Astrocyte (in vitro differentiated cells and primary cell): ENCODE measurements at regions not wholly inside any gene's neighbourhood (a gene's known extent, or its start where the extent isn't known, plus 50 kb on each side); places are given as distances from the start of the nearest gene placed in this dataset.

Experiments
- DNase-seq: peaks from one replicate; pipeline ENCODE4 v3.0.0-alpha.2; 2010; ENCODE audit warnings: low read depth
- FAIRE-seq: peaks from 2 replicates; lab custom pipeline; 2011; peaks lifted over from hg19 to GRCh38; lab: Jason Lieb, UNC
- H2AFZ ChIP-seq: 2 replicates; pipeline ENCODE4 v1.6.0; 2012; ENCODE audit warnings: low read depth, low read length, inconsistent platforms
- H3K27ac ChIP-seq: 2 replicates; pipeline ENCODE4 v1.5.1; 2011; ENCODE audit warnings: low read depth, low read length, inconsistent platforms
- H3K27me3 ChIP-seq: 2 replicates; pipeline ENCODE4 v1.6.0; 2011; ENCODE audit warnings: low read length, inconsistent platforms; ENCODE audit not compliant: insufficient read depth
- H3K36me3 ChIP-seq: 2 replicates; pipeline ENCODE4 v1.5.1; 2011; ENCODE audit warnings: low read length, inconsistent platforms; ENCODE audit not compliant: insufficient read depth
- H3K4me1 ChIP-seq: 2 replicates; pipeline ENCODE4 v1.5.1; 2011; ENCODE audit warnings: low read length, inconsistent platforms; ENCODE audit not compliant: insufficient read depth
- H3K4me2 ChIP-seq: 2 replicates; pipeline ENCODE4 v1.6.0; 2012; ENCODE audit warnings: low read length, inconsistent platforms
- H3K4me3 ChIP-seq: 2 replicates; pipeline ENCODE4 v1.5.1; 2011; ENCODE audit warnings: low read depth, mild to moderate bottlenecking, low read length, inconsistent platforms; ENCODE audit not compliant: insufficient read depth
- H3K79me2 ChIP-seq: 2 replicates; pipeline ENCODE4 v1.6.0; 2012; ENCODE audit warnings: mild to moderate bottlenecking, low read length, inconsistent platforms; ENCODE audit not compliant: insufficient read depth
- H3K9ac ChIP-seq: 2 replicates; pipeline ENCODE4 v1.6.0; 2012; ENCODE audit warnings: mild to moderate bottlenecking, low read length, inconsistent platforms
- H3K9me3 ChIP-seq: 2 replicates; pipeline ENCODE4 v1.5.1; 2012; ENCODE audit warnings: low read depth, mild to moderate bottlenecking, low read length, inconsistent platforms; ENCODE audit not compliant: insufficient read depth
- H4K20me1 ChIP-seq: 2 replicates; pipeline ENCODE4 v1.6.0; 2012; ENCODE audit warnings: low read length, inconsistent platforms; ENCODE audit not compliant: insufficient read depth
- H3K27ac Mint-ChIP-seq: one replicate; pipeline ENCODE4 v1.8.0; 2021; ENCODE audit warnings: mild to moderate bottlenecking, mixed read lengths; ENCODE audit not compliant: unreplicated experiment
- H3K27me3 Mint-ChIP-seq: one replicate; pipeline ENCODE4 v1.8.0; 2021; ENCODE audit warnings: low read depth, mixed read lengths; ENCODE audit not compliant: unreplicated experiment
- H3K36me3 Mint-ChIP-seq: one replicate; pipeline ENCODE4 v1.8.0; 2021; ENCODE audit warnings: low read depth, mixed read lengths; ENCODE audit not compliant: unreplicated experiment
- H3K4me1 Mint-ChIP-seq: one replicate; pipeline ENCODE4 v1.8.0; 2021; ENCODE audit warnings: low read depth, mixed read lengths; ENCODE audit not compliant: unreplicated experiment
- H3K4me3 Mint-ChIP-seq: one replicate; pipeline ENCODE4 v1.8.0; 2021; ENCODE audit warnings: mild to moderate bottlenecking, moderate library complexity, mixed read lengths; ENCODE audit not compliant: unreplicated experiment
- H3K9me3 Mint-ChIP-seq: one replicate; pipeline ENCODE4 v1.8.0; 2021; ENCODE audit warnings: mild to moderate bottlenecking, mixed read lengths; ENCODE audit not compliant: unreplicated experiment
- EZH2 ChIP-seq: IDR thresholded peaks from 2 replicates; pipeline ENCODE4 v1.6.1; 2012; ENCODE audit warnings: mild to moderate bottlenecking, low read length, inconsistent platforms; ENCODE audit not compliant: insufficient read depth
- TF ChIP-seq, protein P1 (sequence below): IDR thresholded peaks from 2 replicates; pipeline ENCODE4 v1.5.1; 2011; ENCODE audit warnings: low read depth, mild to moderate bottlenecking, inconsistent platforms, low read length, moderate library complexity; ENCODE audit not compliant: insufficient read depth

DNA sequence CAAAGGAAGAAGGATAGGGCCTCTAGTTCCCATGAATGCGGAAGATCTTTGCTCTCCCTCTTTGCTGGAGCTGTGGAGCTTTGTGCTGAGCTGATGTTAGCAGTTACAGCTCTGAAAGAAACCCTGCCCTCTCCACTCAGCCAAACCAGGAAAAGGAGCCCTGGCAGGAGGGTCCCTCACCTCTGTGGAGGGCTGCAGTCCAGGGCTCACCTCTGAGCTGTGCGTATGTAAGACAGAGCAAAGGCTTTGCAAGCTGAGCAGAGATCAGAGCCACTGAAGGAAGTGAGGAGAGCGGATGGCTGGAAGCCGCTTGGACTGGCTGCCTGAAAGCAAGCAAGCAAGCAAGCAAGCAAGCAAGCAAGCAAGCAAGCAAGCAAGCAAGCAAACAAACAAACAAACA is 84.7 kb downstream of the RAMP3 start:
- no peak for DNase-seq
- no peak overlapping the region for H2AFZ ChIP-seq
- no peak overlapping the region for H3K9ac ChIP-seq

DNA sequence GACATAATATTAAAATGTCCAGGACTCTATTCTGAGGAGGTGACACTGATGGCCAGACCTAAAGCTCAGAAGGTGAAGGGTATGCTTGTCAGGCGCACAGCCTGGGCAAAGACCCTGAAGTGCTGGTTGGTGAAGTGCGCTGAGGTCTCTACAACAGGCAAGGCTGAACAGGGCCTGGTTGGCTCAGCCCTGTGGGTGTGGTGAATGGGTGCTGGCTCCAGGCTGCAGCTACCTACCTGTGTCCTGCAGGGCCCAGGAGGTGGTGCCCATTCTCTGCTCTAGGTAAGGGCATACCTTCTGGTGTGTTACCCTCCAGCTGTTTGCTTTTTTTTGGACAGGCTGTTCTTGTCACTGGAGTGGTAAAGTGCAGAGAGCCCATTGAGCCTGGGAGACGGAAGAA is 85.1 kb downstream of the RAMP3 start:
- Histone ChIP-seq H3K4me1 (peaks cover 11% of the 10 kb centered on the region), H3K9ac (no peak overlapping the region), H3K27ac (no peak overlapping the region), H3K4me2 (no peak overlapping the region), H3K27me3 (peaks cover 5% of the 10 kb centered on the region), H4K20me1 (no peaks in the 10 kb centered on the region), H3K9me3 (no peaks in the 10 kb centered on the region), H2AFZ (no peak overlapping the region), H3K36me3 (no peaks in the 10 kb centered on the region), H3K79me2 (no peaks in the 10 kb centered on the region), H3K4me3 (no peak overlapping the region)
- H3K4me1 Mint-ChIP-seq, result peaks cover 11% of the 10 kb centered on the region
- H3K36me3 Mint-ChIP-seq, result no peaks in the 10 kb centered on the region
- no peak for TF ChIP-seq EZH2
- TF ChIP-seq, protein P1, sequence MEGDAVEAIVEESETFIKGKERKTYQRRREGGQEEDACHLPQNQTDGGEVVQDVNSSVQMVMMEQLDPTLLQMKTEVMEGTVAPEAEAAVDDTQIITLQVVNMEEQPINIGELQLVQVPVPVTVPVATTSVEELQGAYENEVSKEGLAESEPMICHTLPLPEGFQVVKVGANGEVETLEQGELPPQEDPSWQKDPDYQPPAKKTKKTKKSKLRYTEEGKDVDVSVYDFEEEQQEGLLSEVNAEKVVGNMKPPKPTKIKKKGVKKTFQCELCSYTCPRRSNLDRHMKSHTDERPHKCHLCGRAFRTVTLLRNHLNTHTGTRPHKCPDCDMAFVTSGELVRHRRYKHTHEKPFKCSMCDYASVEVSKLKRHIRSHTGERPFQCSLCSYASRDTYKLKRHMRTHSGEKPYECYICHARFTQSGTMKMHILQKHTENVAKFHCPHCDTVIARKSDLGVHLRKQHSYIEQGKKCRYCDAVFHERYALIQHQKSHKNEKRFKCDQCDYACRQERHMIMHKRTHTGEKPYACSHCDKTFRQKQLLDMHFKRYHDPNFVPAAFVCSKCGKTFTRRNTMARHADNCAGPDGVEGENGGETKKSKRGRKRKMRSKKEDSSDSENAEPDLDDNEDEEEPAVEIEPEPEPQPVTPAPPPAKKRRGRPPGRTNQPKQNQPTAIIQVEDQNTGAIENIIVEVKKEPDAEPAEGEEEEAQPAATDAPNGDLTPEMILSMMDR, result no peak
- peaks cover 5% of the 10 kb centered on the region for H3K9me3 Mint-ChIP-seq
- DNase-seq (no peak), FAIRE-seq (no peak)
- H3K4me3 Mint-ChIP-seq, result no peak overlapping the region
- H3K27ac Mint-ChIP-seq, result no peak overlapping the region
- H3K27me3 Mint-ChIP-seq, result peaks cover 15% of the 10 kb centered on the region

More for the DNA sequence above, 84.7 kb downstream of the RAMP3 start:
- no peak for FAIRE-seq
- Histone ChIP-seq H4K20me1 (no peaks in the 10 kb centered on the region), H3K27me3 (peaks cover 4% of the 10 kb centered on the region), H3K9me3 (no peaks in the 10 kb centered on the region), H3K79me2 (no peaks in the 10 kb centered on the region), H3K36me3 (no peaks in the 10 kb centered on the region), H3K4me1 (peaks cover 11% of the 10 kb centered on the region), H3K4me3 (no peak overlapping the region), H3K27ac (no peak overlapping the region), H3K4me2 (no peak overlapping the region)
- peaks cover 15% of the 10 kb centered on the region for H3K27me3 Mint-ChIP-seq
- no peak overlapping the region for H3K4me3 Mint-ChIP-seq
- H3K36me3 Mint-ChIP-seq, result no peaks in the 10 kb centered on the region
- TF ChIP-seq, protein P1, result no peak
- no peak overlapping the region for H3K27ac Mint-ChIP-seq
- H3K4me1 Mint-ChIP-seq, result peaks cover 11% of the 10 kb centered on the region
- H3K9me3 Mint-ChIP-seq, result peaks cover 8% of the 10 kb centered on the region

DNA sequence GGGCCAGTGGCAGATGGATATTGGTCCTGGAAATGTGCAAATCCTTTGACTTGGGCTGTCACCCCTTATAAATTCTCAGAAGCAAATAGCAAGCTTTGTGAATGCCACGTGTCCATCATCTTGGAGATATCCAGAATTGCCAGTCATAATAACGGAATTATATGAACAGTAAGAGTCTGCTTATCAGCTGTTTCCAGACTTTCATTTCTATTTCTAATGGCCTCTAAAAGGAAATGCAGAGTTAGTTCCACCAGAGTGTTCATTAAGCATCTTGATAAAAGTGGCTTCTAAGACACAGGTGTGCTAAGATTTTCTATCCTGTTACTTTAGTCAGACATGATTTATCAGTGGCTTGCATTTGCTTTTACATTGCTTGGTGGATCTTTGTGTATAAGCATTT is 87.4 kb downstream of the RAMP3 start:
- Mint-ChIP-seq H3K4me1 (peaks cover 6% of the 10 kb centered on the region), H3K4me3 (no peak overlapping the region), H3K9me3 (no peaks in the 10 kb centered on the region), H3K27me3 (peaks cover 15% of the 10 kb centered on the region), H3K36me3 (no peaks in the 10 kb centered on the region), H3K27ac (no peak overlapping the region)
- DNase-seq (no peak), FAIRE-seq (no peak)
- Histone ChIP-seq H3K27me3 (peaks cover 5% of the 10 kb centered on the region), H3K9me3 (no peaks in the 10 kb centered on the region), H2AFZ (no peak overlapping the region), H3K9ac (no peak overlapping the region), H3K79me2 (no peaks in the 10 kb centered on the region), H3K4me3 (no peak overlapping the region), H3K27ac (no peak overlapping the region), H3K4me1 (no peaks in the 10 kb centered on the region), H3K4me2 (no peak overlapping the region), H3K36me3 (no peaks in the 10 kb centered on the region), H4K20me1 (no peaks in the 10 kb centered on the region)
- TF ChIP-seq EZH2, result no peak
- TF ChIP-seq, protein P1, result no peak
